NCI-H1436 treated with DMSO at 0.1 percent for 48 hours (cell line): ENCODE measurements at regions not wholly inside any gene's neighbourhood (a gene's known extent, or its start where the extent isn't known, plus 50 kb on each side); places are given as distances from the start of the nearest gene placed in this dataset.

ENCODE experiments used
- DNase-seq: peaks from one replicate; lab custom pipeline; 2025; lab: John Stamatoyannopoulos, UW

DNA sequence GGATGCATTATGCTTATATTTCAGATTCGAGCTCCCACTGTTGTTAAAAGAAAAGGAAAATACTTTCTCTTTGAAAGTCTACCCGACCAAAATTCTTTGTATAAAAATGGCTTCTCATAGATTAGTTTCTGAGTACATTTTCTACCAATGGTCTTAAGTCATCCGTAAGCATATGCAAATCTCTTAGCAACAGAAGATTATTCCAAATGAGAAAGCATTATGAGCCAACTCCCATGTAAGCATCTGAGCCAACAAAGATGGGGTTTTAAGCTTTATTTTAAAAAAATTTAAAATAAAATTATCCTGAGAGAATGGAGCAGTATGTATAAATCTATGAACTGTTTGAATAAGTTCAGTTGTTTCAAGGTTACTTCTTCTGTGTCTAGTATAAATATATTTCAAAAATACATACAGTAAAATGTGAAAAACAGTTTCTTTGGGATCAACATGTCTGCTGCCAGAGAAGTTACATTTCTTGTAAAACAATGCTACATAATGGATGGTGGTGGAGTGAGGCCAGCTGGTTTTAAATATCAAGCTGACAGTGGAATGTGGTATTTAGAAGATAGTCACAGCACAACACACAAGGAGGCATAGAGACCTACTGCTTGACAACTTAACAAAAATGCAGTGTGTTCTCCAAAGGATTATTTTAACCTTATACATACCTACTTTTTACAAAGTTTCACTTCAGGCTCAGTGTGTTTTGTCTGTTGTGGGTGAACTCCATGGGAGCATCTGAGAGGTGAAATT, 199.5 kb upstream of the DIPK2B start:
- no peak for DNase-seq

DNA sequence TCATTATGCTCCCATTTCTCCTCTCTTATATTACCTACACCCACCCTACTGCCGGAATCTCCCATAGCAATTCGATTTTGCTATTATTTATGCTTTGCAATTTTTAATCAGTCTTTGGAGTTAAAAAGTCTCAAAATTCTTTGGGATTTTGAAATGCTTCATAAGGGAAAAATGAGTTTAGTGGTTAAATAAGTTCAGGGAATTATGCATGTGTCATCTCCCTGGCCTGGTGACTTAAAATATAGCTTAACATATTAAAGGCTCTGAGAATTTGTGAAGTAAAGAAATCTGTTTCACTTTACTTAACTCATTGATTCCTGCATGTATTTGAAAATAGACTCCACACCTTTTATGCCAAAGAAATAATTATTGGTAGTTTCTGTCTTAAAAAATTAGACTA, 185.1 kb upstream of the DIPK2B start:
- no peak for DNase-seq

DNA sequence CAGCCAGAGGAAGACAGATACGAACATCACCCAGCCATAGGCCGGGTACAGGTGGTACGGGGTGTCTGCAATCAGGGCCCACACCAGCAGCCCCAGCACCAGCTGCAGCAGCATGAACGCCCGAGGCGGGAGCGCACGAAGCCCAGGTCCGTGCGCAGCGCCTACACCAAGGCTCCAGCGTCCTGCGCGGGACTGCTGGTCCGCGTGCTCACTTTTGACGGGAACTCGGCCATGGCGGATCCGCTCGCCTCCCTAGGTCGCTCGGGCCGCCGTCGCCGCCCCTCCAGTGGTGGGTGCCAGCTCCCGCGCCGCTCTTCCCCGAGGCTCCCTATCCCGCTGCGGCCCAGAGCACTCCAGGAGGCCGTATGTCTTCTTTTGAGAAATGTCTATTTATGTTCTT, 181.2 kb upstream of the DIPK2B start:
- no peak for DNase-seq

DNA sequence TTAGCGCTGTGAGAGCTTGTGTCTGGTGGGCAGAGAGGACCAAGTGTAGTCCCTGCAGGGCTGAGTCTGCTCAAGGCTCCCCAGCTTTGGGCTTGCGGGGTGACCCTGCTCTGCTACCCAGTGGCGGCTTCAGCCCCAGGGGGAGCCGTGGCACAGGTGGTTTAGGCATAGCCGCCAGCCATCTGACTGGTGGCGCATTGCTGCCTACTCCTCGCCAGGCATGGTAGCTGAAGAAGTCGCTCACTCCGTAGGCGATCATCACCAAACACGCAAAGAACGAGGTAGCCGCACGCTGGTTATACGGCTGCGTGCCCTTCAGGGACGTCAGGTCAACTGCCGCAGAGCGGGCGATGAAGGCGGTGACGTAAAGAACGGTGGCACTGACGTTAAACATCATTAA, 180.7 kb upstream of the DIPK2B start:
- no peak for DNase-seq

DNA sequence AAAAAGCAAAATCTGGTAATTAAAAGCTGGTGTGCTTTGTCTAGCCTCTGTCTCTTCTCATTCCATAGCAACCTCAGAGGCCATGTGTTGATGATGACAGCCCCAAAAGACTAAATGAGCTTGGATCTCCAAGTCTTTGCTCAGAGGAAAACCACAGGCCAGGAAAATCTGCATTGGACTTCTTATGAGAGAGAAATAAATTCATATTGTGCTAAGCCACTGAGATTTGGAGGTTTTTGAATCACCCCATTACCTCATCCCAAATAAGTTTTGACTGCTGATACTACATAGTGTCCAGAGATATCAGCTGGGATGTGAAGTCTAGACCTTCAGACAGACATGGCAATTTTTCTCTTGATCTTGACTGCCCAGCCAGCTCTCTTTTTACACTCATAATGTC, 178.6 kb upstream of the DIPK2B start:
- DNase-seq, result no peak

DNA sequence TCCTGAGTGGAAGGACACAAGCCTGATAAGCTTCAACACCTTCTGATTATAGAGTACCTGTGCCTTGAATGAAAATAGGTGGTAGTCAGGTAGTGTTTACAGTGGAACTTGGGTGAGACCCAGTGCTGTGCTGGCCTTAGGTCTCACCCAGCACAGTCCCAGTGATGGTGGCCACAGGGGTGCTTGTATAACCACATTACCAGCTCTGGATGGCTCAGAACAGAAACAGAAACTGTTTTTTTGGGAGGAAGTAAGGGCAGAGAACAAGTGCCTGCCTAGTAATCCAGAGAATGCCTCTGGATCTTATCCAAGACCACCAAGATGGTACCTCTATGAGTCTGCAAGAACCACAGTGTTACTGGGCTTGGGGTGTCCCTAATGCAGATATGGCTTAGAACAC, 171.5 kb upstream of the DIPK2B start:
- no peak for DNase-seq

DNA sequence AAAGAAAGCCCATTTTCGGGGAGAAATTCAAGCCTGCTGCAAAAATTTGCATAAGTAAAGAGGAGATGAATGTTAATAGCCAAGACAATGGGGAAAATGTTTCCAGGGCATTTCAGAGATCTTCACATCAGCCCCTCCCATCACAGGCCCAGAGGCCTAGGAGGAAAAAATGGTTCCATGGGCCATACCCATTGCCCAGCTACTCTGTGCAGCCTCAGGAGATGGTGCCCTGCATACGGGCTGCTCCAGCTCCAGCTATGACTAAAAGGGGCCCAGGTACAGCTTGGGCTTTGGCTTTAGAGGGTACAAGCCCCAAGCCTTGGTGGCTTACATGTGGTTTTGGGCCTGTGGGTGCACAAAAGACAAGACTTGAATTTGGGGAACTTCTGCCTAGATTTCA, 168.0 kb upstream of the DIPK2B start:
- DNase-seq, result no peak

DNA sequence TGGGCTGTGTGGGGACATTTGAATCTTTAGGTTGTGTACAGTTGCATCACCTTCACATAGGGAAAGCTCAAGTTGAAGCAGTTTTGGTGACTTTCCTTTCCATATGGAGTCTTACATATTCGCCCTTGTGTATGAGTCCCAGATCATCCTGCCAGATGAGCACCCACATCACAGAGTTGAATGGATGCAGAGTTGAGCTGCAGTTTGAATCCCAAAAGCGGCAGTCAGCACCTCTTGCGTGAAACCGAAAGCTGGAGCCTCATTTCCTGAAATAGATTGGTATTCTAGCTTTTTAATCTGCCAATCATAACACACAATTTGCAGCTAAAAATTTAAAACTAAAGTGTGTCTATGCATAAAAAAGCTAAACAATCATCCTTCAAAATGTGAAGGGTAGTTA, 162.9 kb upstream of the DIPK2B start:
- DNase-seq, result no peak

DNA sequence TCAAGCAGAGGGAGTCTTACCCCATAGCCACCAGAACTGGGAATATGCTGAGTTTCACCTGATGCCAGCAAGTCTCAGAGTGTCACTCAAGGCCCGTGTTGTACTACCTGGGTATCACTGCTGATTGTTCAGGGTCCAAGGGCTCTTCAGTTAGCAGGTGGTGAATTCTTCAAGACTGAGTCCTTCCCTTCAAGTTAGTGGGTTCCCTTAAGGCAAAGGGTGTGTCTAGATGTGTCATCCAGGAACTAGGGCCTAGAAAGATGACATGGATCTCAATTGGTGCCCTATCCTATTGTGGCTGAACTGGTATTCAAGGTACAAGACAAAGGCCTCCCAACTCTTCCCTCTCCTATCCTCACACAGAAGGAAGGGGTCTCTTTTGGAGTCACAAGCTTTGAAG, 159.9 kb upstream of the DIPK2B start:
- DNase-seq, result no peak

DNA sequence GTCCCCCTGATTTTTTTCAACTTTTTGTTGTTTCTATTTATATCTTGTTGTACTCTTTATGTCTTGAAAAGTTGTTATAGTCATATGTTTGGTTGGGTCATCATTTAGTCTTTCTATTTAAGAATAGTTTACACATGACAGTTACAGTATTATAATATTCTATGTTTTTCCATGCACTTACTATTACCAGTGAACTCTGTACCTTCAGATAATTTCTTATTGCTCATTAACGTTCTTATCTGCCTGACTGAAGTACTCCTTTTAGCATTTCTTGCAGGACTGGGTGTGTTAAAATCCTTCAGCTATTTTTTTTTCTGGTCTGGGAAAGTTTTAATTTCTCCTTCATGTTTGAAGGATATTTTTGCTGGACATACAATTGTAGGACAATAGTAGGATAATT, 157.7 kb upstream of the DIPK2B start:
- DNase-seq, result no peak

DNA sequence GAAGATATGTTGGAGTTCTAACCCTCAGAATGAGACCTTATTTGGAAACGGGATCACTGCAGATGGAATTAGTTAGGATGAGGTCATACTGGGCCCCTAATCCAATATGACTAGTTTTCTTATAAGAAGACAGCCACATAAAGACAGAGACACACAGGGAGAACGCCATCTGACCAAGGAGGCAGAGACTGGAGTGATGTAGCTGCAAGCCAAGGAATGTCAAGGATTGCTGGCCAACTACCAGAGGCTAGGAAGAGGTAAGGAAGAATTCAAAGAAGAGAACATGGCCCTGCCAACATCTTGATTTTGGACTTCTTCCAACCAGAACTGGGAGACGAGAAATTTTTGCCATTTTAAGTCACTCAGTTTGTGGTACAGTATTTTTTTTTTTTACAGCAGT, 152.8 kb upstream of the DIPK2B start:
- no peak for DNase-seq

DNA sequence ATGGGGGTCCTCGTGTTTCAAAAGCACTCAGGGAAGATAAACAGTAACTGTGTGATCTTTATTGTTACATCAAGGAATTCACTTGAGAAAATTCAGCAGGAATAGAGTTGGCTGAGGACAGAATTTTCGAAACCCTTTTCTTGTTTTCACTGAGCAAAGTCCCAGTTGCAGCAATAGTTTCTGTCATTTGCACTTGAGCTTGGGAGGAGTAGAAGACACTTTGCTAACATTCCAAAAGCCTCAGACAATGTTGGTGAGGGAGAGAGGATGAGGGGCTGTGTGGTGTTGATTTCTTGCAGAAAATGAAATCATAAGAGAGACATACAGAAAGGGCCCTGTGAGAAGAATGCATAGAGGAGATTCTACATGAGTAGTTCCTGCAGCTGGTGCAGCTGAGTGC, 151.9 kb upstream of the DIPK2B start:
- DNase-seq, result no peak

DNA sequence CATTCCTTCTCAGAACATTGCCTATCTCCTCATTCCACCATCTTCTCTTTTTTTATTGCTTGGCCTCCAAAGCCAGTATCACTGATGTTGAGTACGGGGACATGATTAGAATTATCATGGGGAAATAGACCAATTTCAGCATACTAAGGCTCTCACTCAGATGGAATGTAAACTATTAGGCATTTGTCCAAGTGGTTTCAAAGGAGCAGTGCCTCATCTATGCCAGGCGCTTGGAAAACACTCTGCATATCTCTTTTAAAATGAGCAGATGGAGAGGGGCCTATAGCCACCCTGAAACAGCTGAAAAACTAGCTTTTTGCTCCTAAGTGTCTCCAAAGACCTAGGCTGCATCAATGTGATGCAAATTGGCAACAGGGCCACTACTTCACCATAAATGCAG, 150.8 kb upstream of the DIPK2B start:
- DNase-seq, result no peak

DNA sequence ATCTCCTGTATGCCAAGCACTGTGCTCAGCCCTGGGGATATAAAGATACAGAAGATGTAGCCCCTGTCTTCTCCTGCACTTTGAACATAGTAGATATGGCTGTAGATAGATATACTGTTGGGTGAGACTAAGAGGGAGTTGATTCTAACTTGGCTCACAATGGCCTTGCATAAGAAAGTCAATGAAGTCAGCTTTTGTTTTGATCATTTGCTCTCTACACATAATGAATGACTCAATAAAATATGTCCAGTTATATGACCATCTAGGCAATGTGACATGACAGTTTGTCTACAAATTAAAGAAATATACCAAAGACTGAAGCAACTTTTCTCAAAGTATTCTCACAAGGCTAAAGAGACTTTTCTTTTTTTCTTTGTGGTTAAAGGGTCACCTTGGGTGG, 147.6 kb upstream of the DIPK2B start:
- no peak for DNase-seq

DNA sequence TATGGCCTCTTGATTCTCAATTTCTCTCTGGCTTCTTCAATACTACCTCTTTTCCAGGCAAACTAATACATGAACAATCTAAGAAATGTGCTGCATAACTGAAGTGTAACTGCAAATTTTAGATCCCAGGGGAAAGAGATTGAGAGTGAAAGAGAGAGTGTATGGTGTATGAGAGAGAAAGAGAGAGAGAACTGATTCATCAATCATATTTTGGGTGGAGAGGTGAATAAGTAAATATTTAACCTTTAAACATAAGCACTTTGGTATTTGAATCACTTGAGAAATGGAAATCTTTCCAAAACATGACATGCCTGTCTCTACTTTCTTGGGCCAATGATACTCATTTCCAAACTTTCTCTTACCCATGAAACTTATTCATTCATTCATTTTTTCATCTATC, 147.2 kb upstream of the DIPK2B start:
- no peak for DNase-seq

DNA sequence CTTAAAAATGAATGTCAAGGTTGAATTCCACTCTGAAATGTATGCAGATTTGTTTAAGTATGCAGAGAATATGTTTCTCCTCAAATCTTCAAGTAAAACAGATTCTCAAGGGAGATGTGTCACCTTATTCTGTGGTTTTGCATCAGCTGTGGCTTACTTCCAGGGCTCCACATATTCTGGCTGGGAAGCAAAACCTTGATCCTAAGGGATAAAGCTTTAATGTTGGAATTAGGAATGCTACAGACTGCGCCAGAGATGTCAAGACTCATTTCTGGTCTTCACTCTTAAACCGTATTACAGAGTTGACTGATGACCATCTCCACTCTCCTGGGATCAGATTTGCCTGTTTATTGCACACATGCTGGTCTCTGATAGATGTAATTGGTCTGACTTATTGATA, 143.9 kb upstream of the DIPK2B start:
- no peak for DNase-seq

DNA sequence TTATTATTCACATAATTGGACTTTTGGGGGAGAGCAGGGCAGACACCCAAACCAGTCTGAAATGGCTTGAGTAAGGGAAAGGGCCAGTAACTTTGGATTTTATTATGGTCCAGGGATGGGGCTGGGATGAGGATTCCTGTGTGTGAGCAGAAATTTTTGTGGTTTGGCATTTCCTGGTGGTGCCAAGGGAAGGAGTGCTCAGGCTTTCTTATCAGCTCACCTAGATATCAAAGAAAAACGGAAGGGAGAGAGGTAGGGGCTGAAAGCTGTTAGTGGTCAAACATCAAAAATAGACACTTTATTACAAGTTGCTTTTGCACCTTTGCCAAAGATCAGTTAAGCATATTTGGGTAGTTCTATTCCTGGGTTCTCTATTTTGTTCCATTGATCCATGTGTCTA, 128.5 kb upstream of the DIPK2B start:
- no peak for DNase-seq

DNA sequence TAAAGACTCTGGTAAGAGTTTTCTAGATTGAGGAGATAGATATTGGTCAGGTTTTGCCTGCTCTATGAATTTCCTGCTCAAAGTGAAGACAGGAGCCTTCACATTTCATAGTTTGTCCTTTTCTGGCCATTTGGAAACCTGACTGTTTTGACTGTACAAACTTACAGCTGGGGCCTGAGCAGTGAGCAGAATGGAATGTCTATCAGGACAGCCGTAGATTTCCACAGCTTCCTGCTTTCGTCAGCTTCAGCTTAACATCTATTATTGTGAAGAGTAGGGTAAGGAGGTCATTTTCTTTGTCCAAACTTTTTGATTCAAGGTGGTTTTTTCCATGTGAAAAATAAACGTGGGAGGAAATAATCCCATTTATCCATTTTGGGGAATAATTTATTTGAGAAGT, 124.3 kb upstream of the DIPK2B start:
- DNase-seq, result no peak

DNA sequence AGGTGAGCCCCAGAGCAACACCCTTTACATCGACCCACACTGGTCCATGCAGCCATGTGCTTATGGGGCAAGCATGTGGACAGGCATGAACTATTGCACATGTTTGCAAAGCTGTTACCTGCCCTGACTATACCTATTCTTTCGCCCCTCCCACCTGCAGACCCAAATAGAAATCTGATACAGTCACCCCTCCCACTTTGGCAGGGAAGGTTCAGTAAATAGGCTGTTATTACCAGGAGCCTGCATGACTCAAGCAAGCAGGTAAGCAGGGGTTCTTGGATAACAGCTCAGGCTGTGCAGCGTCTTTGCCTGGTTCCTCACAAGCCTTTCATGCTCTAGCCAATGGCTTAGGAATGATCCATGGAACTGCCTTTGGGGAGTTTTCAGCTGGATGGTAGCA, 122.7 kb upstream of the DIPK2B start:
- DNase-seq, result no peak

DNA sequence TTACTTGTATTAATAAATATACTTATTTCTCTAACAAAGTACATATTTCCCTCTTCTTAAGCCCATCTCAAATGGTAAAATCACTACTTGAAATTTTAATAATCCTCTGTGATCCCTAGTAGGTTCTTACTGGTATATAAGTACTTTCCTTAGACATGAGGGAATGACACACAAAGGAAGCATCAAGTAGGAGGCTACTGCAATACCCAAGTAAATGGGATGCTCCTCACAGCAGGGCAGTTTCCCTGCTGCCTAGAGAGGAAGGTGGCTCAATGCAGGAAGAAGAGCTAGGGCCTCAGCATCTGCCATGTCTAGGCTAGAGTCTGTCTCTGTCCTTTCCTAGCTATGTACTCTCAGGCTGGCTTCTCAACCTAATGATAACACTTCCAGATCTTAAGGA, 122.1 kb upstream of the DIPK2B start:
- DNase-seq, result no peak

DNA sequence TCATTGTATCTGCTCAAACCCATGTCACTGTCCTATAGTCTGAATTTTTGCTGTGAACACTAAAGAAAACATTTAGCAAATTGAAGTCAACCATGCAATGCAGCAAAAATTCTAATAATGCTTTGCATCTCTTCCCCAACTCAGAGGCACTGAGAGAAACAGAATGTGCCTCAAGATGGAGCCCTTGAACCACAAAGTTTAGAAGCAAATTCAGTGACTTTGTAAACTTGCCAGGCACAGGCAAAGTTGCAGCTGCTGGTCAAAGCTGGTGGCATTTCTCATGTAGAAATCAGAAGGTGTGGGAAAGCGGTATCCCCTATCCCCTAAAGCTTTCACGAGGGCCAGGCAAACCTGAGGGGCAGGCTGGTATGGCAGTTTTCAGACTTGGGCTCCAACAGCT, 121.7 kb upstream of the DIPK2B start:
- no peak for DNase-seq

DNA sequence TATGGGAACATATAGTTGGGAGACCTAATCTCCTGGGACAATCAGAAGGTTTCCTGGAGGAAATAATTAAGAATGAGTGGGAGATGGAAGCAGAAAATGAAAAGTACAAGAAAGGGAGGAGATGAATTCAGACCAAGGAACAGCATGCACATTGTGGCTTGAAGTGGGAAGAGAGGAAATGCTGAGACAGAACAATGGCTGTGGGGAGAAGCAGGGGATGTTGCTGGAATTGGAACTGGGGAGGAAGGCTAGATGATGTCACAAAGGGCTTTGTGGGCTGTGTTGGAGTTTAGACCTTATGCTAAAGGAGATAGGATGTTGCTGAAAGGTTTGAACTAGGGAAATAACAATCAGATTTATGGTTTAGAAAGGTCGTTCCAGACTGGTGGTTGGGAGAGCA, 119.5 kb upstream of the DIPK2B start:
- DNase-seq, result no peak

DNA sequence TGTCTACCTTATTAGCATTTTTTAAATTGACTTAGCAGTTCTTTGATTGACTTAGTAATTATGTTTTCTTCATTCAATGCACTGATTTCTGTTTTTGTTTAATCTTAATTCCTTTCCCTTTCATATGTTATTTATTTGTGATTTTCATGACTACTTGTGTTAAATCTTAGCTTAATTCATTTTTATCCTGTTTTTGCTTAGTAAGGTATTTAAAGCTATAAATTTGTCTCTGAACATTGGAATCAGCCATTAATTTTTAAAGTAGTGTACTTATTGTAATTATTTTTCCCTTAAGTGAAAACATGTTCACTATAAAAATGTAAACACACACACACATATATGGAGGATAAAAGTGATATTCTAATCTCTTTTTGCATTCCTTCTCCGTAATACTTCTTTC, 109.1 kb upstream of the DIPK2B start:
- DNase-seq, result no peak

DNA sequence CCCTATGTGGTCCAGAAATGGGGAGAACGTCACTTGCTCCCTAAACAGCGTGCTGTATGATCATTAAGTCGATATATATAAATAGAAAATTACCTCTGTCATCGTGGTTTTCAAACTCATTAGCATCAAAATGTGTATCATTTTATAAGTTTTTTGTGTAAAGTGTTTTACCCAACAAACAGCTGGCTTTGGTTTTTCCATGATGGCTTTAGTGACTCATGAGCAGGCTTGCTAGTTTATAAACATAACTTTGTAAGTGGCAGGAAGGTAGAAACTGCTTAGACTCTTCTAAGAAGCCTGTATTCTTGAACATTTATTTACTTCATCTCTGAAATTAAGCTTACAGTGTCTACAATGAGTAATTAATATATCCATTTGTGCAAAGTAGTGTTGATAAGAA, 108.4 kb upstream of the DIPK2B start:
- DNase-seq, result no peak

DNA sequence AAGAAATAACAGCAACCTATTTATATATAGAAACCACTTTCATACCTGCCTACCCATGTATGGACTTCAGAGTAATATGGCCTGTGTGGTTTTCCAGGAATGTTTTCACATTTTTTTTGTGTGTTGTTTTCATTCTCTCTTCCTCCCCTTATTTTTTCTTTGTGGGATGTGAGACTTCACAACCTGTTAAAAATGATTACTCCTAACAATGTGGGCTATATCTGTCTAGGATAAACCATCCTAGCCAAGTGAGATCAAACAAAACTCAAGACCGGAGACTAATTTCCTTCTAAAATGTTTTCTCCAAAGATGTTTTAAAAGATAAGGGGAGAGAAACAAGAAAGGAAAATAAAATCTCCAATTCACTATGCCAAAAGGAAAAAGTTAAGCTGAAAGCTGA, 106.1 kb upstream of the DIPK2B start:
- DNase-seq, result no peak
